PC-9 (cell line): ENCODE measurements at regions not wholly inside any gene's neighbourhood (a gene's known extent, or its start where the extent isn't known, plus 50 kb on each side); places are given as distances from the start of the nearest gene placed in this dataset.
A peak's percentile ranks its signal among the peaks of the same experiment; 100 is the strongest.

Experiments used
- BruUV-seq: library from RNA; stranded (reverse); fragments of 400-500 nt; replicated peaks from 2 replicates; lab custom pipeline; 2021; lab: Mats Ljungman, UMichigan
- CTCF ChIA-PET: fragments of 300-600 bp; sonication (Branson Sonifier 250); formaldehyde crosslinking; loops from one replicate; lab custom pipeline; 2022; ENCODE audit warnings: antibody characterized with exemption; lab: Charles Lee
- POLR2A ChIA-PET: fragments of 300-600 bp; sonication (Branson Sonifier 250); formaldehyde crosslinking; loops from one replicate; lab custom pipeline; 2022; ENCODE audit warnings: antibody characterized with exemption; ENCODE audit not compliant: unreplicated experiment; lab: Charles Lee
- DNase-seq, 2 experiments: peaks; one replicate each; pipeline versions ENCODE4 v3.0.0 to v3.0.0-alpha.2; 2015 to 2022; ENCODE audit warnings: mixed read lengths in 1 of 2
- H2AFZ ChIP-seq: fragments of 200-600 bp; sonication (generic); 2 replicates; pipeline ENCODE4 v1.8.1; 2017; ENCODE audit warnings: antibody characterized with exemption
- H3F3A ChIP-seq: fragments of 200-600 bp; sonication (generic); 2 replicates; pipeline ENCODE4 v1.8.1; 2017; ENCODE audit warnings: antibody characterized with exemption, mild to moderate bottlenecking, low read depth; ENCODE audit not compliant: insufficient read depth
- H3K27ac ChIP-seq: fragments of 200-600 bp; sonication (generic); 2 replicates; pipeline ENCODE4 v1.6.1; 2016; ENCODE audit warnings: mixed run types
- H3K27me3 ChIP-seq: fragments of 200-600 bp; sonication (generic); 2 replicates; pipeline ENCODE4 v1.6.1; 2016; ENCODE audit warnings: low read depth, mixed run types; ENCODE audit not compliant: insufficient read depth
- H3K36me3 ChIP-seq: fragments of 200-600 bp; sonication (generic); 2 replicates; pipeline ENCODE4 v1.6.1; 2016; ENCODE audit warnings: low read depth, mixed run types
- H3K4me1 ChIP-seq: fragments of 200-600 bp; sonication (generic); replicated peaks from 2 replicates; pipeline ENCODE4 v1.6.1; 2016; ENCODE audit warnings: mixed run types; ENCODE audit not compliant: insufficient read depth
- H3K4me2 ChIP-seq: fragments of 200-600 bp; sonication (generic); 2 replicates; pipeline ENCODE4 v1.6.1; 2017; ENCODE audit warnings: mixed run types
- H3K4me3 ChIP-seq: fragments of 200-600 bp; sonication (generic); 2 replicates; pipeline ENCODE4 v1.6.1; 2016; ENCODE audit warnings: mixed run types
- H3K79me2 ChIP-seq: fragments of 200-600 bp; sonication (generic); 2 replicates; pipeline ENCODE4 v1.6.1; 2017; ENCODE audit warnings: low read depth, mixed run types
- H3K9me2 ChIP-seq: fragments of 200-600 bp; sonication (generic); 2 replicates; pipeline ENCODE4 v1.8.1; 2017; ENCODE audit warnings: mild to moderate bottlenecking; ENCODE audit not compliant: insufficient read depth
- H3K9me3 ChIP-seq: fragments of 200-600 bp; sonication (generic); 2 replicates; pipeline ENCODE4 v1.8.1; 2016; ENCODE audit warnings: low read depth; ENCODE audit not compliant: insufficient read depth
- H4K20me1 ChIP-seq: fragments of 200-600 bp; sonication (generic); 2 replicates; pipeline ENCODE4 v1.8.1; 2017; ENCODE audit not compliant: insufficient read depth
- CTCF ChIP-seq: fragments of 200-600 bp; sonication (generic); conservative IDR thresholded peaks from 2 replicates; pipeline ENCODE4 v1.6.1; 2017; ENCODE audit warnings: mixed run types, antibody characterized with exemption, mild to moderate bottlenecking, moderate library complexity
- EZH2 ChIP-seq: fragments of 200-600 bp; sonication (generic); IDR thresholded peaks from 2 replicates; pipeline ENCODE4 v1.8.0; 2017; ENCODE audit warnings: antibody characterized with exemption, low read depth
- intact Hi-C: fragments of 100-400 bp; cut with micrococcal nuclease; formaldehyde crosslinking; loops from one replicate; pipeline ENCODE4 v1.10.0; 2022; ENCODE audit not compliant: unreplicated experiment

GRCh38 chr4:184329659-184330400, 112.2 kb upstream of the ENPP6 start:
- no TSS peak for BruUV-seq
- no peaks in the 10 kb centered on the region for H3K36me3 ChIP-seq
- TF ChIP-seq CTCF (no peak), EZH2 (no peak)
- peaks cover 13% of the 10 kb centered on the region; the same call in 1 of the 2 replicates for H3F3A ChIP-seq
- POLR2A ChIA-PET, result no interaction called here
- no peaks in the 10 kb centered on the region for H3K9me2 ChIP-seq
- H3K4me2 ChIP-seq, result peak overlapping the region; percentile 40
- H3K9me3 ChIP-seq, result no peaks in the 10 kb centered on the region
- no peaks in the 10 kb centered on the region for H4K20me1 ChIP-seq
- H3K79me2 ChIP-seq, result no peaks in the 10 kb centered on the region
- peaks cover 41% of the 10 kb centered on the region for H3K4me1 ChIP-seq
- H3K4me3 ChIP-seq, result no peak overlapping the region
- H3K27ac ChIP-seq, result peak overlapping the region; percentile 66; the same call in 1 of the 2 replicates
- no peaks in the 10 kb centered on the region for H3K27me3 ChIP-seq
- intact Hi-C loops, result loop anchor here (2.0 kb wide), 1 partner anchor 53 kb away; no protein-coding TSS in a partner anchor
- CTCF ChIA-PET, result no interaction called here
- no peak for DNase-seq
- no peak overlapping the region for H2AFZ ChIP-seq

- Histone ChIP-seq H3K4me1 (peaks cover 41% of the 10 kb centered on the region), H3K36me3 (no peaks in the 10 kb centered on the region), H3K4me2 (peak overlapping the region; percentile 40), H3K27ac (no peak overlapping the region), H3K4me3 (no peak overlapping the region), H2AFZ (no peak overlapping the region), H4K20me1 (no peaks in the 10 kb centered on the region), H3K9me2 (no peaks in the 10 kb centered on the region), H3K27me3 (no peaks in the 10 kb centered on the region), H3K9me3 (no peaks in the 10 kb centered on the region), H3F3A (peaks cover 13% of the 10 kb centered on the region; the same call in 1 of the 2 replicates), H3K79me2 (no peaks in the 10 kb centered on the region)
- DNase-seq, result peak in 1 of 2 experiments; percentile 51
- no TSS peak for BruUV-seq
- CTCF ChIA-PET, result no interaction called here
- TF ChIP-seq EZH2, result no peak
- POLR2A ChIA-PET, result no interaction called here
- intact Hi-C loops, result no loop called here
Measured at GRCh38 chr4:184329235-184329634, 111.6 kb upstream of the ENPP6 start.

GRCh38 chr4:184328022-184328736, 110.5 kb upstream of the ENPP6 start:
- no peaks in the 10 kb centered on the region for H3K27me3 ChIP-seq
- POLR2A ChIA-PET, result interaction anchor here (0.6 kb wide), 1 partner anchor 41 kb away, joined by 3 read pairs; no protein-coding TSS in a partner anchor
- H3F3A ChIP-seq, result peaks cover 13% of the 10 kb centered on the region; the same call in 1 of the 2 replicates
- H3K9me3 ChIP-seq, result no peaks in the 10 kb centered on the region
- H2AFZ ChIP-seq, result no peak overlapping the region
- no peak for TF ChIP-seq CTCF
- TF ChIP-seq EZH2, result no peak
- CTCF ChIA-PET, result interaction anchor here (0.6 kb wide), 1 partner anchor 308 kb away, joined by 10 read pairs; no protein-coding TSS in a partner anchor
- no peaks in the 10 kb centered on the region for H3K9me2 ChIP-seq
- peaks cover 42% of the 10 kb centered on the region for H3K4me1 ChIP-seq
- no peak overlapping the region for H3K27ac ChIP-seq
- no peaks in the 10 kb centered on the region for H3K36me3 ChIP-seq
- intact Hi-C loops, result no loop called here
- H3K79me2 ChIP-seq, result no peaks in the 10 kb centered on the region
- H4K20me1 ChIP-seq, result no peaks in the 10 kb centered on the region
- DNase-seq, result no peak
- no TSS peak for BruUV-seq
- H3K4me3 ChIP-seq, result no peak overlapping the region
- H3K4me2 ChIP-seq, result no peak overlapping the region
